ENCODE measurements at regions not wholly inside any gene's neighbourhood (a gene's known extent, or its start where the extent isn't known, plus 50 kb on each side); places are given as distances from the start of the nearest gene placed in this dataset.

DNA sequence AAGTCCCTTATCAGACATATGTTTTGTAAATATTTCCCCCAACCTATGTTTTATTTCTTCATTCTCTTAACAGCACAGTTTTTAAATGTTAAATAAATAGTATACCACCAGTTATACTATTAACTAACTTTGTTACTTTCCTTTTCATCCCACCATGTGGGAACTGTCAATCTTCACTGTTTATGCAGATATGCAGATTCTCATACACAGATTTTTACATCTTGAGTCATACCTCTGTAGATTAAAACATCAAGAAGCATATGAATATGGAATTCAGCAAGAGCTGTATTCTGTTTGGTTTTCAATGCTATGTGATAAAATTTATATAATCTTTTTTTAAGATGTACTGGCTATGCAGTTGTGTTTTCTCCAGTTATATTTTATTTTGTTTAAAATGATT, 566.3 kb downstream of the LIG4 start:
- ATAC-seq = no peak
- intact Hi-C loops (cut with micrococcal nuclease) = no loop called here
- Histone ChIP-seq H3K4me1 (ENCODE audit: insufficient read depth, low read length) (no peaks in the 10 kb centered on the region), H3F3A (ENCODE audit: low read length, unreplicated experiment) (no peaks in the 10 kb centered on the region), H3K4me2 (ENCODE audit: low read length) (no peak overlapping the region), H3K27me3 (ENCODE audit: low read length) (no peaks in the 10 kb centered on the region), H2AFZ (ENCODE audit: low read length) (no peak overlapping the region), H3K9me3 (ENCODE audit: low read length) (no peaks in the 10 kb centered on the region), H3K27ac (ENCODE audit: low read length) (no peak overlapping the region), H3K79me2 (ENCODE audit: low read length) (no peaks in the 10 kb centered on the region), H3K36me3 (ENCODE audit: low read depth, low read length) (no peaks in the 10 kb centered on the region), H4K20me1 (ENCODE audit: low read length) (no peaks in the 10 kb centered on the region), H3K4me3 (ENCODE audit: low read length) (no peak overlapping the region), H3K9ac (ENCODE audit: low read length) (no peak overlapping the region), H3K9me2 (replicated peaks; ENCODE audit: low read length) (no peaks in the 10 kb centered on the region)
- no peak for DNase-seq
- POLR2A ChIA-PET (ENCODE audit: unreplicated experiment) = no interaction called here
- no TSS peak for BruUV-seq (replicated peaks)
- TF ChIP-seq EZH2phosphoT487 (IDR thresholded peaks at IDR 0.05; ENCODE audit: borderline replicate concordance, low read length) (no peak), EZH2 (IDR thresholded peaks at IDR 0.05; ENCODE audit: low read length, unreplicated experiment) (no peak)
- TF ChIP-seq, protein P1, sequence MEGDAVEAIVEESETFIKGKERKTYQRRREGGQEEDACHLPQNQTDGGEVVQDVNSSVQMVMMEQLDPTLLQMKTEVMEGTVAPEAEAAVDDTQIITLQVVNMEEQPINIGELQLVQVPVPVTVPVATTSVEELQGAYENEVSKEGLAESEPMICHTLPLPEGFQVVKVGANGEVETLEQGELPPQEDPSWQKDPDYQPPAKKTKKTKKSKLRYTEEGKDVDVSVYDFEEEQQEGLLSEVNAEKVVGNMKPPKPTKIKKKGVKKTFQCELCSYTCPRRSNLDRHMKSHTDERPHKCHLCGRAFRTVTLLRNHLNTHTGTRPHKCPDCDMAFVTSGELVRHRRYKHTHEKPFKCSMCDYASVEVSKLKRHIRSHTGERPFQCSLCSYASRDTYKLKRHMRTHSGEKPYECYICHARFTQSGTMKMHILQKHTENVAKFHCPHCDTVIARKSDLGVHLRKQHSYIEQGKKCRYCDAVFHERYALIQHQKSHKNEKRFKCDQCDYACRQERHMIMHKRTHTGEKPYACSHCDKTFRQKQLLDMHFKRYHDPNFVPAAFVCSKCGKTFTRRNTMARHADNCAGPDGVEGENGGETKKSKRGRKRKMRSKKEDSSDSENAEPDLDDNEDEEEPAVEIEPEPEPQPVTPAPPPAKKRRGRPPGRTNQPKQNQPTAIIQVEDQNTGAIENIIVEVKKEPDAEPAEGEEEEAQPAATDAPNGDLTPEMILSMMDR (conservative IDR thresholded peaks at IDR 0.05; ENCODE audit: low read depth, low read length) = no peak
- CTCF ChIA-PET = no interaction called here

DNA sequence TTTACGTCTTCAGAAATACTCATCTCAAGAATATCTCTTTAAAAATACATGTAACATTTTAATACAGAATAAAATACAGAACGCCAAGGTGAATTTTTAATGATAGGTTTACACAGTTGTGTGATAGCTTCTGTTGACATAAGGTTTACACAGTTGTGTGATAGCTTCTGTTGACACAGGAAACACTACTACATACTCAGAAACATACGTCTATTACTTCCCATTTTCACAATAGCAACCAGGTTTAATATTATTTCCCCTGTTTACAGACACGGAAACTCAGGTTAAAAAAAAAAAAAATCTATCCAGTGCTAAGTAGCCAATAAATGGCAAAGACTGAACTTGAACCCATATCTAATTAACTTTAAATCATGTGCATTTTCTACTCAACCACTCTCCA, 571.2 kb downstream of the LIG4 start:
- Histone ChIP-seq H3K79me2 (ENCODE audit: low read length) (no peaks in the 10 kb centered on the region), H3K27me3 (ENCODE audit: low read length) (no peaks in the 10 kb centered on the region)

DNA sequence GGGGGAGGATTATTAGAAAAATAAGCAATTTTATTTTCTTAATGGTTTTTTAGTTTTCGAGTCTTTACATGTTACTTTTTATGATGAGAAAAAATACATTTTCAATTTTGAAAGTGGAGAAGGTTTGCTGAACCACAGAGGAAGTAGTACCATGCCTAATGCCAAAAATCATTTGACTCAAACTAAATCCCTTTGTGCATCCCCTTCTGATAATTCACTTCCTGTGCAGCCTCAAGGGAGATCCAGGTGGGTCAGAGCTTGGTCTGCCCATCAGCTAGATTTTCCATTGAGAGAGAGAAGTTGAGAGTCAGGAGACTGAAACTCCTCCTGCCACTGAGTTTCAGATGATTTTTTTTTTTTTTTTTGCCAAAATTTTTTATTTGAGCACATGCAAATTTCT, 571.7 kb downstream of the LIG4 start:
- H3K27me3 ChIP-seq (ENCODE audit: low read length) = no peaks in the 10 kb centered on the region
- ATAC-seq = no peak
- no peaks in the 10 kb centered on the region for H3F3A ChIP-seq (ENCODE audit: low read length, unreplicated experiment)
- no peaks in the 10 kb centered on the region for H3K9me2 ChIP-seq (replicated peaks; ENCODE audit: low read length)
- H2AFZ ChIP-seq (ENCODE audit: low read length) = no peak overlapping the region
- H4K20me1 ChIP-seq (ENCODE audit: low read length) = no peaks in the 10 kb centered on the region
- ChIA-PET POLR2A (ENCODE audit: unreplicated experiment) (no interaction called here), CTCF (no interaction called here)
- TF ChIP-seq, protein P1 (conservative IDR thresholded peaks at IDR 0.05; ENCODE audit: low read depth, low read length) = no peak
- TF ChIP-seq EZH2phosphoT487 (IDR thresholded peaks at IDR 0.05; ENCODE audit: borderline replicate concordance, low read length) = no peak
- no peak for TF ChIP-seq EZH2 (IDR thresholded peaks at IDR 0.05; ENCODE audit: low read length, unreplicated experiment)
- H3K9me3 ChIP-seq (ENCODE audit: low read length) = no peaks in the 10 kb centered on the region
- H3K4me1 ChIP-seq (ENCODE audit: insufficient read depth, low read length) = no peaks in the 10 kb centered on the region
- no TSS peak for BruUV-seq (replicated peaks)
- H3K79me2 ChIP-seq (ENCODE audit: low read length) = no peaks in the 10 kb centered on the region
- no peak overlapping the region for H3K4me3 ChIP-seq (ENCODE audit: low read length)
- H3K36me3 ChIP-seq (ENCODE audit: low read depth, low read length) = no peaks in the 10 kb centered on the region
- DNase-seq = no peak
- H3K4me2 ChIP-seq (ENCODE audit: low read length) = no peak overlapping the region
- H3K9ac ChIP-seq (ENCODE audit: low read length) = no peak overlapping the region
- intact Hi-C loops (cut with micrococcal nuclease) = no loop called here
- no peak overlapping the region for H3K27ac ChIP-seq (ENCODE audit: low read length)

More for the DNA sequence above, 571.2 kb downstream of the LIG4 start:
- BruUV-seq (replicated peaks) = no TSS peak
- H3K36me3 ChIP-seq (ENCODE audit: low read depth, low read length) = no peaks in the 10 kb centered on the region
- no peak for TF ChIP-seq EZH2 (IDR thresholded peaks at IDR 0.05; ENCODE audit: low read length, unreplicated experiment)
- TF ChIP-seq, protein P1 (conservative IDR thresholded peaks at IDR 0.05; ENCODE audit: low read depth, low read length) = no peak
- no peak for TF ChIP-seq EZH2phosphoT487 (IDR thresholded peaks at IDR 0.05; ENCODE audit: borderline replicate concordance, low read length)
- no peaks in the 10 kb centered on the region for H3F3A ChIP-seq (ENCODE audit: low read length, unreplicated experiment)
- no peak for ATAC-seq
- no peaks in the 10 kb centered on the region for H4K20me1 ChIP-seq (ENCODE audit: low read length)
- DNase-seq = no peak
- no peak overlapping the region for H3K9ac ChIP-seq (ENCODE audit: low read length)
- H2AFZ ChIP-seq (ENCODE audit: low read length) = no peak overlapping the region
- H3K9me3 ChIP-seq (ENCODE audit: low read length) = no peaks in the 10 kb centered on the region
- POLR2A ChIA-PET (ENCODE audit: unreplicated experiment) = no interaction called here
- H3K27ac ChIP-seq (ENCODE audit: low read length) = no peak overlapping the region
- no peak overlapping the region for H3K4me2 ChIP-seq (ENCODE audit: low read length)
- H3K4me3 ChIP-seq (ENCODE audit: low read length) = no peak overlapping the region
- CTCF ChIA-PET = no interaction called here
- intact Hi-C loops (cut with micrococcal nuclease) = no loop called here
- no peaks in the 10 kb centered on the region for H3K9me2 ChIP-seq (replicated peaks; ENCODE audit: low read length)
- H3K4me1 ChIP-seq (ENCODE audit: insufficient read depth, low read length) = no peaks in the 10 kb centered on the region

All from PC-3 (cell line).